ENCODE measurements at regions not wholly inside any gene's neighbourhood (a gene's known extent, or its start where the extent isn't known, plus 50 kb on each side); places are given as distances from the start of the nearest gene placed in this dataset.
"Not testable (repeated sequence)": the region's sequence is repeated elsewhere in the genome, so short reads cannot be mapped to it uniquely, and the experiment has no call there.

GRCh38 chr2:13699939-13700338, 932.6 kb upstream of the LRATD1 start:
- not testable (repeated sequence) for H3K36me3 ChIP-seq (ENCODE audit: insufficient read depth, low read length); H3K4me2 ChIP-seq (ENCODE audit: low read depth, low read length, poor library complexity, severe bottlenecking); H3K4me1 ChIP-seq (ENCODE audit: low read length); H3K9ac ChIP-seq (ENCODE audit: low read length); H3K27ac ChIP-seq (ENCODE audit: low read length); H2AFZ ChIP-seq (ENCODE audit: low read length); H3K9me3 ChIP-seq (ENCODE audit: low read length); H3K9me2 ChIP-seq (replicated peaks; ENCODE audit: insufficient read depth, low read length); H3K79me2 ChIP-seq (ENCODE audit: low read length); H3K4me3 ChIP-seq (ENCODE audit: low read length); H4K20me1 ChIP-seq (ENCODE audit: insufficient read depth, low read depth, low read length); H3K27me3 ChIP-seq (ENCODE audit: low read length); DNase-seq

DNA sequence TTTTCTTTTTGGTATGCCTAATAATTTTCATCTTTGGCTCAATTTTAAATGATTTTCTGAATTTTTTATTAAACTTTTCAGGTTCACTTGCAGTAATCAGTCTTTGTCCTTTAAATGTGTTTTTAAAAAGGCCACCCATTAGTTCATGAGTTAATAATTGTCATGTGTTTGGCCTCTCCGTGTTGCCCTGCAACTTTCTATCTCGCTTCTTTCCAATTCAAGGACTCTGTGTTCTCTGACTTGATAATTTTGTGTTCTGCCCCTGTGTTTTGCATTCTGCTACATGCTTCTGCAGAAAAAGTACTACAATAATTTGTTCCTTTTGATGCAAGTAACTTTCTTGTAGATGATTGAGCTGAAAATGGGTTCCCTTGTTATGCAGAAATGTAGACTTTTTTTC, 921.4 kb upstream of the LRATD1 start:
- Histone ChIP-seq H3K4me2 (ENCODE audit: low read depth, low read length, poor library complexity, severe bottlenecking) (no peak overlapping the region), H3K9me3 (ENCODE audit: low read length) (peaks cover 3% of the 10 kb centered on the region; the same call in 1 of the 2 replicates), H3K27ac (ENCODE audit: low read length) (no peak overlapping the region), H3K9ac (ENCODE audit: low read length) (no peak overlapping the region), H3K9me2 (replicated peaks; ENCODE audit: insufficient read depth, low read length) (no peaks in the 10 kb centered on the region), H3K4me1 (ENCODE audit: low read length) (no peaks in the 10 kb centered on the region), H3K79me2 (ENCODE audit: low read length) (no peaks in the 10 kb centered on the region), H4K20me1 (ENCODE audit: insufficient read depth, low read depth, low read length) (no peaks in the 10 kb centered on the region), H3K36me3 (ENCODE audit: insufficient read depth, low read length) (no peaks in the 10 kb centered on the region), H3K4me3 (ENCODE audit: low read length) (no peak overlapping the region), H2AFZ (ENCODE audit: low read length) (no peak overlapping the region), H3K27me3 (ENCODE audit: low read length) (no peaks in the 10 kb centered on the region)
- no peak for DNase-seq

GRCh38 chr2:13714466-13714865, 918.1 kb upstream of the LRATD1 start:
- Histone ChIP-seq H3K27ac (ENCODE audit: low read length) (no peak overlapping the region), H3K36me3 (ENCODE audit: insufficient read depth, low read length) (no peaks in the 10 kb centered on the region), H2AFZ (ENCODE audit: low read length) (no peak overlapping the region), H3K79me2 (ENCODE audit: low read length) (no peaks in the 10 kb centered on the region), H4K20me1 (ENCODE audit: insufficient read depth, low read depth, low read length) (no peaks in the 10 kb centered on the region), H3K9ac (ENCODE audit: low read length) (no peak overlapping the region), H3K4me3 (ENCODE audit: low read length) (no peak overlapping the region), H3K27me3 (ENCODE audit: low read length) (no peaks in the 10 kb centered on the region), H3K9me2 (replicated peaks; ENCODE audit: insufficient read depth, low read length) (no peaks in the 10 kb centered on the region), H3K9me3 (ENCODE audit: low read length) (peaks cover 3% of the 10 kb centered on the region; the same call in 1 of the 2 replicates), H3K4me2 (ENCODE audit: low read depth, low read length, poor library complexity, severe bottlenecking) (no peak overlapping the region), H3K4me1 (ENCODE audit: low read length) (no peaks in the 10 kb centered on the region)
- DNase-seq = no peak

DNA sequence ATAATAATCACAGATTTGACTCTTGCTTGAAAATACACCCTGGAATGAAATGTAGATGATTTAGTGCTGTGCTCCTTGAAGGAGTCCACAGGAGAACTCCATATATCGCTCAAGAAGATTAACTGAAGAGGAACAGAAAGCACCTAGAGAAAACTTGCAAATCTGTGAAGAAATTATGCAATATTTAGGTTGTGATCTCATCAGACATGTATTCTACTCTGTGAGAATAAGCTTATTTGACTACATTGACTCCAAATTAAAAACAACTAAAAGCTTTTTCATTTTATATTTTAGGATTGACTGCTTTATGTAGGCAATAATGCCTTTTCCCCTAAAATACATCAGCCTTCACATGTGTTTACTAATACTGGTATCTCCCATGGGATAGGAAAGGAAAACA, 906.6 kb upstream of the LRATD1 start:
- no peak overlapping the region for H3K4me2 ChIP-seq (ENCODE audit: low read depth, low read length, poor library complexity, severe bottlenecking)
- H3K27ac ChIP-seq (ENCODE audit: low read length) = no peak overlapping the region

GRCh38 chr2:13745330-13745729, 887.2 kb upstream of the LRATD1 start:
- Histone ChIP-seq H4K20me1 (ENCODE audit: insufficient read depth, low read depth, low read length) (no peaks in the 10 kb centered on the region), H3K27me3 (ENCODE audit: low read length) (no peaks in the 10 kb centered on the region), H3K4me2 (ENCODE audit: low read depth, low read length, poor library complexity, severe bottlenecking) (no peak overlapping the region), H3K9me3 (ENCODE audit: low read length) (peaks cover 3% of the 10 kb centered on the region), H2AFZ (ENCODE audit: low read length) (no peak overlapping the region), H3K9ac (ENCODE audit: low read length) (no peak overlapping the region), H3K9me2 (replicated peaks; ENCODE audit: insufficient read depth, low read length) (no peaks in the 10 kb centered on the region), H3K27ac (ENCODE audit: low read length) (no peak overlapping the region), H3K4me1 (ENCODE audit: low read length) (no peaks in the 10 kb centered on the region), H3K4me3 (ENCODE audit: low read length) (no peak overlapping the region), H3K79me2 (ENCODE audit: low read length) (no peaks in the 10 kb centered on the region), H3K36me3 (ENCODE audit: insufficient read depth, low read length) (no peaks in the 10 kb centered on the region)
- no peak for DNase-seq

More for the DNA sequence above, 906.6 kb upstream of the LRATD1 start:
- no peak for DNase-seq
- no peaks in the 10 kb centered on the region for H4K20me1 ChIP-seq (ENCODE audit: insufficient read depth, low read depth, low read length)
- H3K9ac ChIP-seq (ENCODE audit: low read length) = no peak overlapping the region
- peaks cover 10% of the 10 kb centered on the region; the same call in 1 of the 2 replicates for H3K9me3 ChIP-seq (ENCODE audit: low read length)
- no peaks in the 10 kb centered on the region for H3K79me2 ChIP-seq (ENCODE audit: low read length)
- H3K36me3 ChIP-seq (ENCODE audit: insufficient read depth, low read length) = no peaks in the 10 kb centered on the region
- no peaks in the 10 kb centered on the region for H3K9me2 ChIP-seq (replicated peaks; ENCODE audit: insufficient read depth, low read length)
- no peaks in the 10 kb centered on the region for H3K27me3 ChIP-seq (ENCODE audit: low read length)
- no peaks in the 10 kb centered on the region for H3K4me1 ChIP-seq (ENCODE audit: low read length)
- H3K4me3 ChIP-seq (ENCODE audit: low read length) = no peak overlapping the region
- no peak overlapping the region for H2AFZ ChIP-seq (ENCODE audit: low read length)

DNA sequence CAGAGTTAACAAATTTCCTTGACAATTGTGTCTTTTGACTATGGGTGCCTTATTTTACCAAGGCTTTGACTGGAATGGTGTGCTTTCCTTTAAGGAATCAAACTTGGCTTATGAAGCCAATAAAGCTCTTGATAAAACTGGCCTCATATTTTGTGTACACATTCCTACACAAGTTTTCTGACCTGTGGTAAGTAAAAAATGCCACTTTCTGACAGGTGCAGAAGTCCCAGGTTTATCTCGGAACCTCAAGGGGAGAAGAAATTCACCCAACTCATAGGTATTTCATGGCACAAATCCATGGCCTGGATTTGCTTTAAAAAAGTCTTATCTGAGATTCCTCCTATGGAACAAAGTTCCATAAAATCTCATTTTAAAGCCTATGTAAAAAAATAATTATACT, 880.6 kb upstream of the LRATD1 start:
- H3K9me2 ChIP-seq (replicated peaks; ENCODE audit: insufficient read depth, low read length) = no peaks in the 10 kb centered on the region
- no peaks in the 10 kb centered on the region for H3K36me3 ChIP-seq (ENCODE audit: insufficient read depth, low read length)
- H3K9me3 ChIP-seq (ENCODE audit: low read length) = peaks cover 11% of the 10 kb centered on the region; the same call in 1 of the 2 replicates
- H2AFZ ChIP-seq (ENCODE audit: low read length) = no peak overlapping the region
- H3K9ac ChIP-seq (ENCODE audit: low read length) = no peak overlapping the region
- H3K27me3 ChIP-seq (ENCODE audit: low read length) = no peaks in the 10 kb centered on the region
- H3K79me2 ChIP-seq (ENCODE audit: low read length) = no peaks in the 10 kb centered on the region
- no peak overlapping the region for H3K27ac ChIP-seq (ENCODE audit: low read length)
- no peak overlapping the region for H3K4me3 ChIP-seq (ENCODE audit: low read length)
- no peak overlapping the region for H3K4me2 ChIP-seq (ENCODE audit: low read depth, low read length, poor library complexity, severe bottlenecking)
- H3K4me1 ChIP-seq (ENCODE audit: low read length) = no peaks in the 10 kb centered on the region
- no peaks in the 10 kb centered on the region for H4K20me1 ChIP-seq (ENCODE audit: insufficient read depth, low read depth, low read length)
- DNase-seq = no peak

- Histone ChIP-seq H3K9me3 (ENCODE audit: low read length) (peaks cover 14% of the 10 kb centered on the region), H3K79me2 (ENCODE audit: low read length) (no peaks in the 10 kb centered on the region), H2AFZ (ENCODE audit: low read length) (no peak overlapping the region), H3K4me1 (ENCODE audit: low read length) (no peaks in the 10 kb centered on the region), H3K9me2 (replicated peaks; ENCODE audit: insufficient read depth, low read length) (no peaks in the 10 kb centered on the region), H3K4me2 (ENCODE audit: low read depth, low read length, poor library complexity, severe bottlenecking) (no peak overlapping the region), H3K27me3 (ENCODE audit: low read length) (no peaks in the 10 kb centered on the region), H3K9ac (ENCODE audit: low read length) (no peak overlapping the region), H4K20me1 (ENCODE audit: insufficient read depth, low read depth, low read length) (no peaks in the 10 kb centered on the region), H3K27ac (ENCODE audit: low read length) (no peak overlapping the region), H3K4me3 (ENCODE audit: low read length) (no peak overlapping the region), H3K36me3 (ENCODE audit: insufficient read depth, low read length) (no peaks in the 10 kb centered on the region)
- no peak for DNase-seq
These were observed 874.1 kb upstream of the LRATD1 start for GRCh38 chr2:13758412-13758811.

DNA sequence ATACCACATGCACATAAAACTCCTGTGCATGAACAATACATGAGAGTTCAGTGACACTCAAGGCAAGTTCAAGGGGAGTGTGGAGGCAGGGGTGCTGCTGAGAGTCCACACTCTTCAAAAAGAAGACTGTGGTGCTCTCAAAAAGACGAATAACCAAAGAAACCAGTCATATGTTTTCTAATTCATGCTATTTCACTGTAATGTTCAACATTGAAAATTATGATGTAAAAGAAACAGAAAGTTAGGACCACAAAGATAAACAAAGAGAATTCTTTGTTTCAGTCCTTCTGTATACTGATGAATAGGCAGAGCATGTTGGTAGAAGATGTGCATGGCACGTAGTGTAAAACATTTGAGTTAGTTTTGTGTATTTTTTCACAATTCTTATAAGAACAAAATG, 864.2 kb upstream of the LRATD1 start:
- Histone ChIP-seq H3K36me3 (ENCODE audit: insufficient read depth, low read length) (no peaks in the 10 kb centered on the region), H3K9ac (ENCODE audit: low read length) (no peak overlapping the region), H3K9me3 (ENCODE audit: low read length) (peaks cover 30% of the 10 kb centered on the region), H3K4me2 (ENCODE audit: low read depth, low read length, poor library complexity, severe bottlenecking) (no peak overlapping the region), H3K27me3 (ENCODE audit: low read length) (no peaks in the 10 kb centered on the region), H3K9me2 (replicated peaks; ENCODE audit: insufficient read depth, low read length) (no peaks in the 10 kb centered on the region), H3K4me3 (ENCODE audit: low read length) (no peak overlapping the region), H2AFZ (ENCODE audit: low read length) (no peak overlapping the region), H3K27ac (ENCODE audit: low read length) (no peak overlapping the region), H3K79me2 (ENCODE audit: low read length) (no peaks in the 10 kb centered on the region), H3K4me1 (ENCODE audit: low read length) (no peaks in the 10 kb centered on the region), H4K20me1 (ENCODE audit: insufficient read depth, low read depth, low read length) (no peaks in the 10 kb centered on the region)
- no peak for DNase-seq

GRCh38 chr2:13770279-13770678, 862.2 kb upstream of the LRATD1 start:
- Histone ChIP-seq H3K27ac (ENCODE audit: low read length) (no peak overlapping the region), H2AFZ (ENCODE audit: low read length) (no peak overlapping the region), H3K4me2 (ENCODE audit: low read depth, low read length, poor library complexity, severe bottlenecking) (no peak overlapping the region), H4K20me1 (ENCODE audit: insufficient read depth, low read depth, low read length) (no peaks in the 10 kb centered on the region), H3K79me2 (ENCODE audit: low read length) (no peaks in the 10 kb centered on the region), H3K9ac (ENCODE audit: low read length) (no peak overlapping the region), H3K4me3 (ENCODE audit: low read length) (no peak overlapping the region), H3K36me3 (ENCODE audit: insufficient read depth, low read length) (no peaks in the 10 kb centered on the region), H3K4me1 (ENCODE audit: low read length) (no peaks in the 10 kb centered on the region), H3K9me2 (replicated peaks; ENCODE audit: insufficient read depth, low read length) (no peaks in the 10 kb centered on the region), H3K9me3 (ENCODE audit: low read length) (peaks cover 34% of the 10 kb centered on the region), H3K27me3 (ENCODE audit: low read length) (no peaks in the 10 kb centered on the region)
- no peak for DNase-seq

Data from Karpas-422 (cell line).